Anterior cingulate cortex (tissue), 58 donors: ENCODE measurements at regions not wholly inside any gene's neighbourhood (a gene's known extent, or its start where the extent isn't known, plus 50 kb on each side); places are given as distances from the start of the nearest gene placed in this dataset.
"Not testable (repeated sequence)": the region's sequence is repeated elsewhere in the genome, so short reads cannot be mapped to it uniquely, and the experiment has no call there.

Experiments
- DNase-seq, 58 donors: peaks; one replicate each; lab custom pipeline; 2025; lab: John Stamatoyannopoulos, UW

DNA sequence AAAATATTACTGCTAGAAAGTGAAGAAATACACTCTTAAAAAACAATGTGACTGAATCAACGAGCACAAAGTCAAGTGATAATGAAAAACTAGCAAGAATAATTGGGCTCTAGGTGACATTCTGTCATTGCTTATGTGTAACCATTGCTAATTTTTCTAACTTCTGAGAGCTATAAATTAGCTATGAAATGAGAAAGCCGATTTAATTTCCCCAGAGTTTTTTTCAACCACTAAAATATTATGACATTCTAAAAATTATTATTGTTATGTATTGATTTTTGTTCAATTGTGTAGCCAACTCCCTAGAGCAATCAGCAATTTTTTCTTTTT is 458.6 kb upstream of the ATXN8OS start:
- DNase-seq = no peak

GRCh38 chr13:69648340-69649062 is 459.1 kb upstream of the ATXN8OS start:
- DNase-seq = no peak

DNA sequence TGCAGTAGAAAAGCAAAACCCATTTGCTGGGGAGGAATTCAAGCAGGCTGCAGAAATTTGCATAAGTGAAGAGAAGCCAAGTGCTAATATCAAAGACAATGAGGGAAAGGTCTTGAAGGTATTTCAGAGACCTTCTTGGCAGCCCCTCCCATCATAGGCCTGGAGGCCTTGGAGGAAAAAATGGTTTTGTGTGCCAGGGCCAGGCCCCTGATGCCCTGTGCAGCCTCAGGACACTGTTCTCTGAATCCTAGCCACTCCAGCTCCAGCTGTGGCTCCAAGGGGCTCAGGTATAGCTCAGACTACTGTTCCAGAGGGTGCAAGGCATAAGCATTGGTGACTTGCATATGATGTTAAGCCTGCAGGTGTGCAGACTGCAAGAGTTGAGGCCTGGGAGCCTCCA is 463.2 kb upstream of the ATXN8OS start:
- DNase-seq = no peak

DNA sequence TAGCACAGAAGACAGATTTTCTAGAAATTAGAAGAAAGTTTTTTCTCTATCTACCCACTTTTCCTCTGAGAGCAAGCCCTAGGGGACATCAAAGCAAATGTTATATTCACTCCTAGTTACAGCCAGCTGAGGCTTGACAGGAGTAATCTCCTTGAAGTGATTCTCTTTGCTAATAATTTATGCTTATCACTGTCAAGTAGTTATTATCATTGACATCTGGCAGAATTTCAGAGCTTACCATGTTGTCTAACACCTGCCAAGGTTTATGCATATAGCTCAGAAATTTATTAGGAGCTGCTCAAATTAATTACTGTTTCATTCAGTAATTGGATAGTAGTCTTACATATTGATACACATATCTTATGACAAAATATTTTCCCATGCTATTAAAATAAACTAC is 465.9 kb upstream of the ATXN8OS start:
- no peak for DNase-seq

- no peak for DNase-seq
Measured at GRCh38 chr13:69633044-69633443, 474.6 kb upstream of the ATXN8OS start.

DNA sequence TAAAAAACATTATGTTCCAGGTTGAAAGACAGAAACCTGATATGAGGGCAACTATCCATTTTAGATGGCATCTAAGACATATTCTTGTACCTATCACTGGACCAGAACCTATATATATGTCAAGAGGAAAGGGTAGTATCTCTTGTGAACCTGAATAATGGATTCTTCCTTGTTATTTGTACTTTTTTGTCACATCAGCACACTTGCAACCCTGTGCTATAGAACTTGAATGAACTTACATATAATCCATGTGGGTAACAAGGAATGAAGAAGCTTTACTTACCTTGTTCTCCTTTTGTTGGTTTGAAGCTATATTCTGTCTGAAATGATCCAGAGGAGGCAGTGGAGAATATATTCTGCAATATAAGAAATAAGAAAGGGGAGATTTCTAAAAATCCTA is 483.7 kb upstream of the ATXN8OS start:
- DNase-seq = no peak

DNA sequence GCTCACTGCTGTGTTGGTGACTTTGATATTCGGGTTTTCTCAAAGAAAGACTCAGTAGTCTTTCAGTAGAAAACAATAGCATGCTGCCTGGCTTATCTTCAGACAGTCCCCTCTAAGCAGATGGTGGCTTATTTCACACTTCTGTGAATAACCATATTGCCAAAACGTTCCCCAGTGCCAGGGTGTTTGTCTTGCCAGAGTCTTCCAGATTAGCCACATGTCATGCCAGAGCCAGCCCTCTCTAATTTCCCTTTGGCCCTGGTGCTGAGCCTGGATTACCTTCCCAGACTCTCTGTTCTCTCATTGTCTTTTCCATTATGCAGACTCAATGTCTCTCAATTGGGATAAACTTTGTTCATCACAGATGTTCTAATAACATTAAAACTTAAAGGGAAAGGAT is 488.0 kb upstream of the ATXN8OS start:
- peak in 1 of 58 donors; percentile 3 for DNase-seq

GRCh38 chr13:69618838-69619237 is 488.8 kb upstream of the ATXN8OS start:
- DNase-seq = no peak

DNA sequence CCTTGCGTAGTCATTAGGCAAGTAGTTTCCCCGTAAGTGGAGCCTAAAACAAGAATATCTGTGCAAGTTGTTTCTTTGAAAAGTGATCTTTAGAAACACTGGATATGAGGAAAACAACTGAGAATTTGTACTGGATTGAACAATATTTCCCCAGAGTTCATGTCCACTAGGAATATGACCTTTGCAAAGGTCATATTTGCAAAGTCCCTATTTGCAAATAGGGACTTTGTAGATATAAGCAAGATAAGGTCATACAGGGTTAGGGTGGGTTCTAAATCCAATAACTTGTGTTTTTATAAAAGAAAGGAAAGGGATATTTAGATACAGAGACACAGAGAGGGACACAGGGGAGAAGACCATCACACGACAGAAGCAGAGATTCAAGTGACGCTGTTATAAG is 489.2 kb upstream of the ATXN8OS start:
- DNase-seq = no peak

DNA sequence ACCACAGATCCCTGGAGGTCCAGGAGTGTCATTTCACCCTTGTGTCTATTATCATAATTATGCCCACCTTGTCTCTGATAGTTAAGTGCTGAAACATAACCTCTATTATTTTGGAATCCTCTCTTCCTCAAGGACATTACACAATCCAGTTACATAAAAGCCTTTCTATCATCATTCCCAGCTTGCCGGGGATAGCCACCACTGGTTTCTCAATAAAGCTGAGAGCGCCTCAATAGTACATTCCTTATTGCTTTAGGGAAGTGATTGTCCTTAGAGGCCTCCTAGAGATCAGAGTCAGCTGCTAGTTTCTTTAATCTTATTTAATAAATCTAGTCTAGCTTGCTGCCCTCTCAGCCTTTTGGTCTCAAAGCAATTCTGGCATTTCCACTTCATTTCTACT is 490.0 kb upstream of the ATXN8OS start:
- DNase-seq = no peak

DNA sequence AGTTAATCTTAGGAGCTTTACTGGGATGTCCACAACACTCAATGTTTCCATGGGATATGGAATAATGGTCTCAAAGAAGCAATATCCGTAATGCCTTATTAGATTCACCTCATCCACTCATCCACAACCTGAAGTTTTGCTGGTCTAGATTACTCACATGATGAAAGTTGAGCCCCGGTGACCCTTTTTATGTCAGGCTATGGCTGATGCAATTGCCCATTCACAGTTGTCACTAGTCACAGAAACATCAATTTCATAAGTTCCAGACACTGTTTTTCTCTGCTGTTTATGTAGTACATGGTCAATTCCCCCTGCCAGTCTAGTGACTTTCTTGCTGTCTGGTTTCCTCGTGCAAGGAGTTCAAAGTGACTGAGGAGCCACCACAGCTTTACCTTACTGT is 491.2 kb upstream of the ATXN8OS start:
- no peak for DNase-seq

DNA sequence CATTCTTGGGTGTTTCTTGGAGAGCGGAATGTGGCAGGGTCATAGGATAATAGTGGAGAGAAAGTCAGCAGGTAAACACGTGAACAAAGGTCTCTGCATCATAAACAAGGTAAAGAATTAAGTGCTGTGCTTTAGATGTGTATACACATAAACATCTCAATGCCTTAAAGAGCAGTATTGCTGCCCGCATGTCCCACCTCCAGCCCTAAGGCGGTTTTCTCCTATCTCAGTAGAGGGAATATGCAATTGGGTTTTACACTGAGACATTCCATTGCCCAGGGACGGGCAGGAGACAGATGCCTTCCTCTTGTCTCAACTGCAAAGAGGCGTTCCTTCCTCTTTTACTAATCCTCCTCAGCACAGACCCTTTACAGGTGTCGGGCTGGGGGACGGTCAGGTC is 492.6 kb upstream of the ATXN8OS start:
- DNase-seq = not testable (repeated sequence)

- no peak for DNase-seq
Measured at GRCh38 chr13:69604698-69605097, 502.9 kb upstream of the ATXN8OS start.

DNA sequence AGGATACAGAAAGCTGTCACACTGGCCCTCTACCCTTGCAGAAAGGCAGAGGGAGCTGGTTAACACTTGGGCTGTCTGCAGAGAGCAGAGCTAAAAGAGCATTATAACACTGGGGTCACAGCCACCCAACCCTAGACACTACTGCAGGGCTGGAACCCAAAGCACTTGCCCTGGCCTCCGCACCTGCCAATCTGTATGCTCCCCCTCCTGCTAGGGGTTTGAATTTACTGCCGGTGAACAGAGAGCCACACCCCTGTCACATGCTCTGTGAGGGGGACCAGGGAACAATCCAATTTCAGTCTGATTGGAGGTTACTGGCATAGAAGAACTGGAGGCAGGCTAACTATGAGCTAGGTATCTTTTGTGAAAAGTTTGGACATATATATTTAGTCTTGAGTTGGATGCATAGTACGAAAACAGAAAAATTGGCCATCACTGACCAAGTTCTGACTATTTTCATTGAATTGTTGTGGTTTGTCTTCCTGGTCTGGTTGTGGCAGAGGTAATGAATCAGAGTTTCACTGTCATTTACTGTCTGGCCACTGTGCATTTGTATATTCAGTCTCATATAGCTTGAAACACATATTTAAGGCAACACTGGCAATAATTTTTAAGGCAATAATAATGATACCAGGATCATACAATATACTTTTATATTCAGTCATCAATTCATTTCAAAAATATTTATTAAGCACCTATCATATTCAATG is 504.3 kb upstream of the ATXN8OS start:
- no peak for DNase-seq

DNA sequence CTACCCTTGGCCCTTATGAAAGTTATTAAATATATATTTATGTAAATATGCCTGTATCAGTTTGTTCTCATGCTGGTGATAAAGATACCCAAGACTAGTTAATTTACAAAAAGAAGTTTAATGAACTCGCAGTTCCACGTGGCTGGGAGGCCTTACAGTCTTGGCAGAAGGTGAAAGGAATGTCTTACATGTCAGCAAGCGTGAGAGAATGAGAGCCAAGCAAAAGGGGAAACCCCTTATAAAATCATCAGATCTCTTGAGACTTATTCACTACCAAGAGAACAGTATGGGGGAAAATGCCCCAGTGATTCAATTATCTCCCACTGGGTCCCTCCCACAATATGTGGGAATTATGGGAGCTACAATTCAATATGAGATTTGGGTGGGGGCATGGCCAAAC is 506.0 kb upstream of the ATXN8OS start:
- no peak for DNase-seq

GRCh38 chr13:69600811-69601210 is 506.8 kb upstream of the ATXN8OS start:
- DNase-seq = no peak

DNA sequence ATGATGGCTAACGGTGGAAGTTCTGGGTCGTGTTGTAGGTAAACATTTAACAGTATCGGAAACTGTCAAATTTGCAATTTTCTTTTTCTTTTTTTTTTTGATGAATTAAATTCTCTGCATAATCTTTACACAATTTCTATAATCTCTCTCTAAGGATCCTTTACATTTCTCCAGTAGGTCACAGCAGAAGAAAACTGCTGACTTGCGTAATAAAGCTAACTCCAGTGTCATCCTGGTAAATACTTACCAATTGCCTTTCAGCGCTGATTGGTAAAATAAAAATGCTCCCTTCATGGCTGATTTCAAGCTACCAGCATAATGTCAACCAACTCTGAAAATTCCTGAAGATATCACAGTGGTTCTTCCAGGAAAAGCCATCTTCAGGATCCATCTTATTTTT is 510.5 kb upstream of the ATXN8OS start:
- DNase-seq = no peak

DNA sequence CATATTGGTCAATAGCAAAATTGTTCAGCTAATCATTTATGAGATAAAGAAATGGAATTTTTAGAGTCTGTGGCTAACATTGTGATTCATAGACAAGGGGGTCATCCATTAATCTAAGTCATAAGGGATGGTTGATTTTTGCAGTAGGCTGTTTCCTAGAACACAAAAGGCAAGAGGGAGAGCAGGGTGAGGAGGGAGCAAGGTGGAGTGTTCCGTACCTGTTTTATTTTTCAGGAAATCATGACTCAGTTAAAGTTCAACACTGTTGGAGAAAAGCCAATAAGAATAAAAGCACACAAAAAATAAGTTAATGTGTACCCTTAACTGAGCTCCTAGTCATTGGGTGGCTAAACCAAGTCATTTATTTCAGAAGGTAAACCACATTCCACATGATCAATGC is 512.4 kb upstream of the ATXN8OS start:
- no peak for DNase-seq

DNA sequence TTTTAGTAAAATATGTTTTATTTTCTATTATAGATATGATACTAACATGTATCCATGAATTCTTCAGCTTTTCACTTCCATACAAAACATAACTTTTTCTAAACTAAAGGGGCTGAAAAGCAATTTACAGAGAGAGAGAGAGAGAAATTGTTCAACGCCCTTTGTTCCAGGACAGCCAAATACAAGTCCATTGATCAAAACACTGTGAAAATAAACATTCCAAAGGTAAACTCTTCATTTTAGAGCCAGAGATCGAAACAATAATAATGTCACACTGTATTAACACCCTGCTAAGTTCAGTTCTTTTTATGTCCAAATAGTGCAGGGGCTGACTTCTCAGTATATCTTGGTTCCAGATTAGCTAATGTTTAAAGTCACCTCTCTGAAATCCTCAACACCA is 516.2 kb upstream of the ATXN8OS start:
- no peak for DNase-seq

GRCh38 chr13:69589531-69590235 is 517.9 kb upstream of the ATXN8OS start:
- no peak for DNase-seq

DNA sequence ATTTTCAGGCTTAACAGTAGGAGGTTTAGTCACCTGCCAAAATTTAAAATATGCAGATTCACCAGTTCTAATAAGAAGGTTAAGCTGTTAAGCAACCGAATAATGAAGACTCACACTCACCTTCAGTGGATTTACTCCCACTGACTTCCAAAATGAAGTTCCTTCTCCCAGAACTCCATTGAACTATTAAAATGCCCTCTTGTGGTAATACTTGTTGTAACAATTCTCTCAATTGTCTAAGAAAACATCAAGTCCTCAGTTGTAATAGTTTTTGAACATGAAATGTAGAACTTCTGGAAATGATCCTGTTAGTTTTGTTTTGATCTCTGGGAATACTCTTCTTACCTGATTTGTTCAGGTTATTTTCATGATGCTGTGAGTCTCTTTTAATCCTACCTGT is 522.0 kb upstream of the ATXN8OS start:
- no peak for DNase-seq

DNA sequence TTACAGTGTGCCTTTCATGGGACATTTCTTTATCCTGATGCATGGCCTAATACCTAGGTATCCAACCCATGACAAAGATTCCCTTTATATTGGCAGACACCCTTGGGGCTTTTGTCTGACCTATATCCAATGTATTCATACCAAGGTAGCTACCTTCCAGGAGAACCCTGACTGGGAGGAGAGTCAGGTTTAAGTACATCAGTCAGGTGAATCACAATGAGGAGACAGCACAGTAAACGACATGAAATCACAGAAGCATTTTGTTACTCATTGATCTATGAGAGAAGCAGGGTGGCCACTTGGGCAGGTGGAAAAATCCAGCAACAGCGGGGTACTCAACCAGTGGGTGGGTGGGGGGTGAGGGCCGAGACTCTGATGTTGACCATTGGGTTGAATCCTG is 527.4 kb upstream of the ATXN8OS start:
- no peak for DNase-seq
